Fibroblast of lung (primary cell): ENCODE measurements at regions not wholly inside any gene's neighbourhood (a gene's known extent, or its start where the extent isn't known, plus 50 kb on each side); places are given as distances from the start of the nearest gene placed in this dataset.

ENCODE experiments used
- DNase-seq, 2 donors: peaks; one replicate each; pipeline versions ENCODE4 v3.0.0 to v3.0.0-alpha.2; 2010; ENCODE audit warnings: low read depth in 2 of 2
- H2AFZ ChIP-seq: 2 replicates; pipeline ENCODE4 v1.5.1; 2012; ENCODE audit warnings: low read length, control low read depth, inconsistent platforms
- H3K27ac ChIP-seq: 2 replicates; pipeline ENCODE4 v1.5.1; 2011; ENCODE audit warnings: low read length, control low read depth; ENCODE audit not compliant: insufficient read depth
- H3K27me3 ChIP-seq: 2 replicates; pipeline ENCODE4 v1.5.1; 2011; ENCODE audit warnings: mild to moderate bottlenecking, low read length; ENCODE audit not compliant: control insufficient read depth, insufficient read depth
- H3K36me3 ChIP-seq: 2 replicates; pipeline ENCODE4 v1.5.1; 2011; ENCODE audit warnings: low read length; ENCODE audit not compliant: control insufficient read depth, insufficient read depth
- H3K4me1 ChIP-seq: 2 replicates; pipeline ENCODE4 v1.5.1; 2011; ENCODE audit warnings: low read length; ENCODE audit not compliant: control insufficient read depth, insufficient read depth; ENCODE audit errors: extremely low read depth
- H3K4me2 ChIP-seq: 2 replicates; pipeline ENCODE4 v1.5.1; 2011; ENCODE audit warnings: low read length, control low read depth; ENCODE audit not compliant: insufficient read depth; ENCODE audit errors: extremely low read depth
- H3K4me3 ChIP-seq, 4 experiments: fragments of 200-600 bp in 1 of 4; sonication (generic) in 1 of 4; replicated peaks in 1 of 4; 2 replicates each; pipeline ENCODE4 v1.5.1; 2011 to 2016; ENCODE audit warnings: low read length in 4 of 4, low read depth in 3 of 4, mild to moderate bottlenecking in 3 of 4, control low read depth in 2 of 4, inconsistent platforms in 1 of 4, mixed read lengths in 1 of 4; ENCODE audit not compliant: insufficient read depth in 1 of 4; ENCODE audit errors: control extremely low read depth in 1 of 4
- H3K79me2 ChIP-seq: 2 replicates; pipeline ENCODE4 v1.5.1; 2012; ENCODE audit warnings: mild to moderate bottlenecking, low read length, inconsistent platforms; ENCODE audit not compliant: control insufficient read depth, insufficient read depth
- H3K9ac ChIP-seq: 2 replicates; pipeline ENCODE4 v1.5.1; 2011; ENCODE audit warnings: mild to moderate bottlenecking, low read length, control low read depth; ENCODE audit not compliant: insufficient read depth
- H3K9me3 ChIP-seq: 2 replicates; pipeline ENCODE4 v1.5.1; 2012; ENCODE audit warnings: low read depth, low read length; ENCODE audit not compliant: control insufficient read depth, insufficient read depth
- H4K20me1 ChIP-seq: 2 replicates; pipeline ENCODE4 v1.5.1; 2011; ENCODE audit warnings: low read length; ENCODE audit not compliant: control insufficient read depth, insufficient read depth; ENCODE audit errors: extremely low read depth
- EZH2 ChIP-seq: IDR thresholded peaks from 2 replicates; pipeline ENCODE4 v1.5.1; 2012; ENCODE audit warnings: low read length, control low read depth, mild to moderate bottlenecking; ENCODE audit errors: missing control alignments
- TF ChIP-seq, protein P1 (sequence below), 2 donors: IDR thresholded peaks in 1 of 2; conservative IDR thresholded peaks in 1 of 2; 1 replicate in 1 of 2; 2 replicates in 1 of 2; pipeline ENCODE4 v1.5.1; 2011 to 2012; ENCODE audit warnings: low read length in 2 of 2, control low read depth in 1 of 2, inconsistent platforms in 1 of 2, low read depth in 1 of 2, mild to moderate bottlenecking in 1 of 2

DNA sequence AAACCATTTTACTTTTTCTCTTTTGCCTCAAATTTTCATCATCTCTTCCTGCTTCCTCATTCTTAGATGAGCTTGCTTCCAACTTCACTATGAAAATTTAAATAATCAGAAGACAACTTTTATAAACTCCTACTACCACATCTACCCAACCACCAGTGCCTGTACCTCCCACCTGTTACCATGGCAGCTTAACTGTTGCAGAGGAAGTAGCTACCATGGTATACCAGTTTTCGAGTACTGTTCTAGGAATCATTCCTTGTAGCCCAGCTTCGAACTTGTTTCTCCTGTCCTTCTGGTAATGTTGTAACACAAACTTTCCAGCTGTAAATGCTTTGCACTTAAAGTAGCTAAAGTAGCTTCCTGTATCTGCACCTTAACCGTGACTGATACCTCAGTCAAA lies 266.8 kb upstream of the NREP start:
- H3K9ac ChIP-seq: no peak overlapping the region
- no peak for DNase-seq
- no peaks in the 10 kb centered on the region for H3K27me3 ChIP-seq
- no peak overlapping the region for H3K4me3 ChIP-seq
- no peaks in the 10 kb centered on the region for H3K79me2 ChIP-seq
- no peak for TF ChIP-seq EZH2
- TF ChIP-seq, protein P1, sequence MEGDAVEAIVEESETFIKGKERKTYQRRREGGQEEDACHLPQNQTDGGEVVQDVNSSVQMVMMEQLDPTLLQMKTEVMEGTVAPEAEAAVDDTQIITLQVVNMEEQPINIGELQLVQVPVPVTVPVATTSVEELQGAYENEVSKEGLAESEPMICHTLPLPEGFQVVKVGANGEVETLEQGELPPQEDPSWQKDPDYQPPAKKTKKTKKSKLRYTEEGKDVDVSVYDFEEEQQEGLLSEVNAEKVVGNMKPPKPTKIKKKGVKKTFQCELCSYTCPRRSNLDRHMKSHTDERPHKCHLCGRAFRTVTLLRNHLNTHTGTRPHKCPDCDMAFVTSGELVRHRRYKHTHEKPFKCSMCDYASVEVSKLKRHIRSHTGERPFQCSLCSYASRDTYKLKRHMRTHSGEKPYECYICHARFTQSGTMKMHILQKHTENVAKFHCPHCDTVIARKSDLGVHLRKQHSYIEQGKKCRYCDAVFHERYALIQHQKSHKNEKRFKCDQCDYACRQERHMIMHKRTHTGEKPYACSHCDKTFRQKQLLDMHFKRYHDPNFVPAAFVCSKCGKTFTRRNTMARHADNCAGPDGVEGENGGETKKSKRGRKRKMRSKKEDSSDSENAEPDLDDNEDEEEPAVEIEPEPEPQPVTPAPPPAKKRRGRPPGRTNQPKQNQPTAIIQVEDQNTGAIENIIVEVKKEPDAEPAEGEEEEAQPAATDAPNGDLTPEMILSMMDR (conservative IDR thresholded peaks at IDR 0.05 in 1 of 2, IDR thresholded peaks at IDR 0.05 in 1 of 2; ENCODE audit: low read depth in 1 of 2, low read length in 2 of 2): no peak
- no peak overlapping the region for H3K4me2 ChIP-seq
- H3K27ac ChIP-seq: no peak overlapping the region
- no peaks in the 10 kb centered on the region for H3K4me1 ChIP-seq
- no peaks in the 10 kb centered on the region for H3K9me3 ChIP-seq
- H3K36me3 ChIP-seq: no peaks in the 10 kb centered on the region
- H2AFZ ChIP-seq: no peak overlapping the region
- H4K20me1 ChIP-seq: no peaks in the 10 kb centered on the region

DNA sequence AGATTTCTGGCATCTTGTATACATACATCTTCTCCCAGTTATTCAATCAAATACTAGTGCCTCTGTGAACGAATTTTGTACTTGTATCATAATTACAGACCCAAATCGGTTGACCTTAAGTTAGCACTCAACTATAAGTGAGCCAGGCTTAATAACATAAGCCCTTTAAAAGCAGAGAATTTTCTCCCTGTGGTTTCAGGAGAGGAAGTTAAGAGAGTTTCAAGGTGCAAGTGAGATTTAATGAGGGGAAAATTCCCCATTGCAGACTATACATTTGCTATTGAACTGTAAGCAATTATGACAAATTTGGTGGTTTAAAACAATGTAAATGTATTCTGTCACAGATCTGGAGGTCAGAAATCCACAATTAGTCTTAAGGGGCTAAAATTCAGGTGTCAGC lies 261.9 kb upstream of the NREP start:
- TF ChIP-seq, protein P1 (conservative IDR thresholded peaks at IDR 0.05 in 1 of 2, IDR thresholded peaks at IDR 0.05 in 1 of 2; ENCODE audit: low read depth in 1 of 2, low read length in 2 of 2): no peak
- no peak for TF ChIP-seq EZH2
- H3K4me3 ChIP-seq: no peak overlapping the region

DNA sequence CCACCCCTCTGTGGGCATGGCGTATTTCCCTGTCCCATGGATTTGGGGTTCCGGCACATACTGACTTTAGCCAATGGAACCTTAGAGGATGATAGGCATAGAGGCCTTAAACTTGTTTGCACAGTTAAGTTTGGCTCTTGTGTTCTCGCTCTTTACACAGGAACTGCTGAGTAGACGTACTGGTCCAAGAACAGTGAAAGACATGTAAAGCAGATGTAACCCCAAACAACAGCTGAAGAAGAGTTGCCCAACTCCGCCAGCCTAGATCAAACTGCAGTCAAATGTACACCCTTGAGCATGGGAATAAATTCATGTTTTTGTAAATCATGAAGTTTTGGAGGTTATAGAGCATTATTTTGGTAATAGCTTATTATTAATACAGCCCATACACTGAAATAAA lies 260.0 kb upstream of the NREP start:
- Histone ChIP-seq H3K27ac (no peak overlapping the region), H3K4me1 (no peaks in the 10 kb centered on the region), H3K79me2 (no peaks in the 10 kb centered on the region), H3K9me3 (no peaks in the 10 kb centered on the region), H2AFZ (no peak overlapping the region), H3K36me3 (no peaks in the 10 kb centered on the region), H3K9ac (no peak overlapping the region), H3K4me2 (no peak overlapping the region), H3K27me3 (no peaks in the 10 kb centered on the region), H4K20me1 (no peaks in the 10 kb centered on the region), H3K4me3 (no peak overlapping the region)
- TF ChIP-seq, protein P1 (conservative IDR thresholded peaks at IDR 0.05 in 1 of 2, IDR thresholded peaks at IDR 0.05 in 1 of 2; ENCODE audit: low read depth in 1 of 2, low read length in 2 of 2): no peak
- TF ChIP-seq EZH2: no peak
- no peak for DNase-seq

More for the DNA sequence above, 261.9 kb upstream of the NREP start:
- Histone ChIP-seq H3K36me3 (no peaks in the 10 kb centered on the region), H2AFZ (no peak overlapping the region), H3K79me2 (no peaks in the 10 kb centered on the region), H4K20me1 (no peaks in the 10 kb centered on the region), H3K4me1 (no peaks in the 10 kb centered on the region), H3K27me3 (no peaks in the 10 kb centered on the region), H3K27ac (no peak overlapping the region), H3K9me3 (no peaks in the 10 kb centered on the region), H3K9ac (no peak overlapping the region), H3K4me2 (no peak overlapping the region)
- DNase-seq: no peak
